ENCODE measurements at regions not wholly inside any gene's neighbourhood (a gene's known extent, or its start where the extent isn't known, plus 50 kb on each side); places are given as distances from the start of the nearest gene placed in this dataset.
"Not testable (repeated sequence)": the region's sequence is repeated elsewhere in the genome, so short reads cannot be mapped to it uniquely, and the experiment has no call there.

DNA sequence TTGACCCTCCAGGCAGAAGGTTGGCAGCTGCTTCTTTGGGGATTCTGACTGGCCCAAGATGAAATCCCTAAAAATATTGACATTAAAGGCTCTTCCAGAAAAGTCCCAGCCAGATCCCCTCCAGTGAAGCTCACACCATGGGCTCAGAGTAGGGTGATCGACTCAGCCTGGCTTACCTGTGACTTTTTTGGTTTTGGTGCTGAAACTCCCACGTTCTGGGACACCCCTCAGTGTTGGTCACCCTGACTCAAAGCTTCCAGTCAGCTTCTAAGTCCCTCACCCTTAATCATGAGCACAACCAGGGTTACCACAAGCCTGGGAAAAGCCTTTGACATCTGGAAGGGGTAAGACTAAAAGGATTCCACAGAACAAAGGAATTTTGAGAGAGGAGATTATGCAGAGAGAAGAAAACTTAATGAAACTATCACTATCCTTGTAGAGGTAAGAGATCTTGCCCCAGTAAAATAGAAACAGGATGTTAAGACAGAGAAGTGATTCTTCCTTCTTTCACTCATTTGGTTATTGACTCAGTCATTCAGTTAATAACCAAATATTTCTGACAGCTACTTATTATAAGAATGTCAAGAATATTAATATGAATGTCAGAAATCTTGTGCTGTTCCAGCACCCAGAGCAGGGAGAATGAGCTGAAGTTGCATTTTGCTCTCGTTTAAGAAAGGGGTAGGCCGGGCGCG lies 66.8 kb upstream of the SEC11C start:
- Mint-ChIP-seq H3K4me1 (ENCODE audit: low read depth) (no peaks in the 10 kb centered on the region), H3K36me3 (ENCODE audit: insufficient read depth) (no peaks in the 10 kb centered on the region), H3K4me3 (ENCODE audit: low read depth) (no peak overlapping the region), H3K9me3 (ENCODE audit: low read depth) (no peaks in the 10 kb centered on the region), H3K27ac (no peak overlapping the region), H3K27me3 (peaks cover 21% of the 10 kb centered on the region)
- TF ChIP-seq, protein P1, sequence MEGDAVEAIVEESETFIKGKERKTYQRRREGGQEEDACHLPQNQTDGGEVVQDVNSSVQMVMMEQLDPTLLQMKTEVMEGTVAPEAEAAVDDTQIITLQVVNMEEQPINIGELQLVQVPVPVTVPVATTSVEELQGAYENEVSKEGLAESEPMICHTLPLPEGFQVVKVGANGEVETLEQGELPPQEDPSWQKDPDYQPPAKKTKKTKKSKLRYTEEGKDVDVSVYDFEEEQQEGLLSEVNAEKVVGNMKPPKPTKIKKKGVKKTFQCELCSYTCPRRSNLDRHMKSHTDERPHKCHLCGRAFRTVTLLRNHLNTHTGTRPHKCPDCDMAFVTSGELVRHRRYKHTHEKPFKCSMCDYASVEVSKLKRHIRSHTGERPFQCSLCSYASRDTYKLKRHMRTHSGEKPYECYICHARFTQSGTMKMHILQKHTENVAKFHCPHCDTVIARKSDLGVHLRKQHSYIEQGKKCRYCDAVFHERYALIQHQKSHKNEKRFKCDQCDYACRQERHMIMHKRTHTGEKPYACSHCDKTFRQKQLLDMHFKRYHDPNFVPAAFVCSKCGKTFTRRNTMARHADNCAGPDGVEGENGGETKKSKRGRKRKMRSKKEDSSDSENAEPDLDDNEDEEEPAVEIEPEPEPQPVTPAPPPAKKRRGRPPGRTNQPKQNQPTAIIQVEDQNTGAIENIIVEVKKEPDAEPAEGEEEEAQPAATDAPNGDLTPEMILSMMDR (IDR thresholded peaks at IDR 0.05; ENCODE audit: unreplicated experiment): no peak
- no peak for DNase-seq (ENCODE audit: low spot score, unreplicated experiment)

DNA sequence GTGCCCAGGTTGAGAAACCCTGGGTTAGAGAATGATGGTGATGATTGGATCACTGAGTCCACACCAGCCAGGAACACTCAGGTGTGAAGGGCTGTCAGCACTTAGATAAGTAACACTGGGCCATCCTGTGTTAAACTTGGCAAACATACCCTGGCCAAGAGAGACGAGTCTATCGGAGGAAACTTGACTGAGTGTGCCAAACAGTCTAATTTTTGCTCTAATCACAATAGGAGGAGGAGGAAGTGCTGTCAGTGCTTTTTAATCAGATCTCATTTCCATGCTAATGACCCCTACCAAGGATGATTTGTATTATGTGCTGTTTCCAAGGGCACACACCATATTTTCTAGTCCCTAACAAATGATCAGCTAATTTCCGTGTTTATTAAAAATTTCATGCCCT lies 63.8 kb upstream of the SEC11C start:
- no peak for DNase-seq (ENCODE audit: low spot score, unreplicated experiment)
- no peaks in the 10 kb centered on the region for H3K9me3 Mint-ChIP-seq (ENCODE audit: low read depth)
- H3K36me3 Mint-ChIP-seq (ENCODE audit: insufficient read depth): no peaks in the 10 kb centered on the region
- H3K27me3 Mint-ChIP-seq: peaks cover 32% of the 10 kb centered on the region
- no peak overlapping the region for H3K4me3 Mint-ChIP-seq (ENCODE audit: low read depth)
- TF ChIP-seq, protein P1 (IDR thresholded peaks at IDR 0.05; ENCODE audit: unreplicated experiment): no peak
- no peaks in the 10 kb centered on the region for H3K4me1 Mint-ChIP-seq (ENCODE audit: low read depth)
- H3K27ac Mint-ChIP-seq: no peak overlapping the region

DNA sequence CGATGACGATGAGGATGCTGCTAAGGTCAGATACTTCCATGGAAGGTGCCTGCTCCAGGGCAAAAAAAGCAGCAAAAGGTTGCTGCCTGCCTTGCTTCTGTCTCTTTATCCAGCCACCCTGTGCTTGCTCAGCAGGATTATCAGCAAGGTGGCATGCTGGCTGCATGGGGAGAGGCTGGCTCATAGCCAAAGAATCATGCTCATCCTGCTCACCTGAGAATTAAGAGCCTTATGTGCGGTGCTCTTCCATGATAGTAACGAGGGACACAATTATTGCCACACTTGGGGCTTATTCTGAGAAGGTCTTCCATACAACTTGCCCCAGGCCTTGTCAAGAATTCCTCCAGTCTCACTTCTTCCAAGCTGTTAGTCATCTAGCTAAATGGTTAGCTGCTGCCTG lies 60.4 kb upstream of the SEC11C start:
- Mint-ChIP-seq H3K9me3 (ENCODE audit: low read depth) (no peaks in the 10 kb centered on the region), H3K4me3 (ENCODE audit: low read depth) (no peak overlapping the region), H3K27me3 (peaks cover 45% of the 10 kb centered on the region), H3K4me1 (ENCODE audit: low read depth) (no peaks in the 10 kb centered on the region), H3K36me3 (ENCODE audit: insufficient read depth) (no peaks in the 10 kb centered on the region), H3K27ac (no peak overlapping the region)
- DNase-seq (ENCODE audit: low spot score, unreplicated experiment): no peak
- TF ChIP-seq, protein P1 (IDR thresholded peaks at IDR 0.05; ENCODE audit: unreplicated experiment): no peak

DNA sequence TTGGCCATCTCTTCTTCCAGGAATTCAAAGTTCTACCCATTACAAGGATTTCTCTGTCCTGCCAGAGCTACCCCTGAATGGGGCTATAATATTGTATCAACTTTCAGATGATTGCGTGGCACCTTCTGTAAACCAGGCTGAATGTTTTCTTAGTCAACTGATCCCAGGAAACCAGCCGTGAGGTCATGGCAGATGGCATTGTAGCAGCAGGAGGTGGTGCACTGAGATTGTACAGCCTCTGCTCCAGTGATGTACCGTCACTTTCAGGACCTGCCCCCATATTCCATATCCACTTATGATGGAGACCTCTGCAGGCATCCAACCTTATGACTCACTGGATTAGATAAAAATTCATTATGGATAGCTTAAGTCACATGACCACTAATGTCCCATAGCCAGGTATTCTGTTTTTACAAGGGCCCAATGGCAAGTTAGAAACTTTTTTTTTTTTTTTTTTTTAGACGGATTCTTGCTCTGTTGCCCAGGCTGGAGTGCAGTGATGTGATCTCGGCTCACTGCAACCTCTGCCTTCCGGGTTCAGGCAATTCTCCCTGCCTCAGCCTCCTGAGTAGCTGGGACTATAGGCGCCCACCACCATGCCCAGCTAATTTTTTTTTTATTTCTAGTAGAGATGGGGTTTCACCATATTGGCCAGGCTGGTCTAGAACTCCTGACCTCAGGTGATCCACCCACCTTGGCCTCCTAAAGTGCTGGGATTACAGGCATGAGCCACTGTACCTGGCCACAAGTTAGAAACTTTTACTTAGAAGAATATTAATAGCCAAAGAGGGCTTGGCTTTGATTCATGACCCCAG lies 59.8 kb upstream of the SEC11C start:
- peaks cover 45% of the 10 kb centered on the region for H3K27me3 Mint-ChIP-seq
- H3K27ac Mint-ChIP-seq; H3K4me3 Mint-ChIP-seq (ENCODE audit: low read depth); H3K4me1 Mint-ChIP-seq (ENCODE audit: low read depth); H3K36me3 Mint-ChIP-seq (ENCODE audit: insufficient read depth); H3K9me3 Mint-ChIP-seq (ENCODE audit: low read depth); DNase-seq (ENCODE audit: low spot score, unreplicated experiment): not testable (repeated sequence)

DNA sequence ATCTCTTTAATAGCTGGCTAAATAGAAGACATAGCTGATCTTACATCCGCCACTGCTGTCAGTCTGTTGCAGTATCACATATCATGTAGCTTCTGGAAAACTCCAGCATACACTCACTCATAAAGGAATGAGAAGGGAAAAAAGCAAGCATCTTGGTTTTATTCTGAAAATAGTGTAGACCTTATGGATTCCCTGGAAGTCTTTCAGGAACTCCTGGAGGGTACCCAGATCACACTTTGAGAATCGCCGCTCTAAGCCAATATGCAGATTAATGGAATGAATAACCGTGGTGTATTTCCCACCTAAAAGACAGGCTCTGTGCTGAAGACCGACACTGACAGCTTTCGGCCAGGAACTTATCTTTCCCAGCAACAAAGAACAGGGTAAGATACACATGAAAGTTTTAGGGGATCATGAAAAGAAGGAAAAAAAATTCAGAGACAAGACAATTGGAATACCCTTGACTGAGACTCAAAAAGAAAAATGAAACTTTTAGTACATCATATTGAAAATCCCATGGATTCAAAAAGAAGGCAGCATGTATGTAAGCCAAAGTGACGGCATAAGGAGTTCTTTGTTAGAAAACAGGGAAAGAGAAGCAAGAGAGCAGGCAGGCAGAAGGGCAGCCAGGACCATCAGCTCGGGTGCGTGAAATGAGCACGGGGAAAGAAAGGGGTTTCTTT lies 56.4 kb upstream of the SEC11C start:
- H3K9me3 Mint-ChIP-seq (ENCODE audit: low read depth): no peaks in the 10 kb centered on the region
- no peak for DNase-seq (ENCODE audit: low spot score, unreplicated experiment)

More for the DNA sequence above, 56.4 kb upstream of the SEC11C start:
- TF ChIP-seq, protein P1 (IDR thresholded peaks at IDR 0.05; ENCODE audit: unreplicated experiment): no peak
- no peak overlapping the region for H3K27ac Mint-ChIP-seq
- H3K36me3 Mint-ChIP-seq (ENCODE audit: insufficient read depth): no peaks in the 10 kb centered on the region
- H3K4me3 Mint-ChIP-seq (ENCODE audit: low read depth): no peak overlapping the region
- no peaks in the 10 kb centered on the region for H3K4me1 Mint-ChIP-seq (ENCODE audit: low read depth)
- H3K27me3 Mint-ChIP-seq: peaks cover 46% of the 10 kb centered on the region
